Neutrophil (primary cell): ENCODE measurements at regions not wholly inside any gene's neighbourhood (a gene's known extent, or its start where the extent isn't known, plus 50 kb on each side); places are given as distances from the start of the nearest gene placed in this dataset.

ENCODE experiments used
- H3K27ac ChIP-seq: fragments of 200-600 bp; sonication (generic); 2 replicates; pipeline ENCODE4 v1.5.1; 2016; ENCODE audit warnings: mild to moderate bottlenecking, moderate library complexity
- H3K27me3 ChIP-seq: fragments of 200-600 bp; sonication (generic); 2 replicates; pipeline ENCODE4 v1.6.0; 2016; ENCODE audit warnings: mild to moderate bottlenecking
- H3K36me3 ChIP-seq: fragments of 200-600 bp; sonication (generic); 2 replicates; pipeline ENCODE4 v1.5.1; 2017
- H3K4me1 ChIP-seq, 2 experiments: fragments of 200-600 bp in 1 of 2; sonication (generic) in 1 of 2; 1 replicate in 1 of 2; 2 replicates in 1 of 2; pipeline versions ENCODE4 v1.5.1 to v1.6.1; 2013 to 2016; ENCODE audit warnings: low read depth in 1 of 2, low read length in 1 of 2, mild to moderate bottlenecking in 1 of 2, moderate library complexity in 1 of 2; ENCODE audit not compliant: control insufficient read depth in 1 of 2, insufficient read depth in 1 of 2
- H3K4me3 ChIP-seq, 2 experiments: fragments of 200-600 bp in 1 of 2; sonication (generic) in 1 of 2; 1 replicate in 1 of 2; 2 replicates in 1 of 2; pipeline ENCODE4 v1.5.1; 2013 to 2016; ENCODE audit warnings: low read depth in 1 of 2, low read length in 1 of 2, mild to moderate bottlenecking in 1 of 2, moderate library complexity in 1 of 2
- H3K9me3 ChIP-seq: fragments of 200-600 bp; sonication (generic); 2 replicates; pipeline ENCODE4 v1.5.1; 2016
- CTCF ChIP-seq: fragments of 200-600 bp; sonication (generic); IDR thresholded peaks from 2 replicates; pipeline ENCODE4 v1.5.1; 2016; ENCODE audit warnings: antibody characterized with exemption

DNA sequence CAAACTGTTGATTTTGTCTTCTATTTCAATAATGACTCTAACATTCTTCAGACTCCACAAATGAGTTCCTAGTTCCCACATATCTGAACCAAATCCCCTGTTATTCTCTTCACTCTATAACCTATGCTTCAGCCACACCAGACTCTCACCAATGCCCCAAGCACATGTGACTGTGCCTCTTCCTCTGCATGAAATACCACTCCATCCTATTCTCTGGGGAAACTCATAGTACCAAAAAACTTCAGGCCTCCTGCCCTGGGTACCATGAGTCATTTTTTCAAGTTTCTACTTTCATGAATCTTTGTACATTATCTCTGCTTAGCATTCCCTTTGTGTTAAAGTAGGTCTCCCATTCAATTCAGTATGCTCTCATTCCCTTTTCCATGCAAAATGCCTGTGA is 353.2 kb downstream of the ZEB2 start:
- Histone ChIP-seq H3K27ac (no peak overlapping the region), H3K36me3 (no peaks in the 10 kb centered on the region), H3K27me3 (no peaks in the 10 kb centered on the region), H3K4me1 (no peaks in the 10 kb centered on the region), H3K4me3 (no peak overlapping the region), H3K9me3 (no peaks in the 10 kb centered on the region)
- no peak for TF ChIP-seq CTCF

DNA sequence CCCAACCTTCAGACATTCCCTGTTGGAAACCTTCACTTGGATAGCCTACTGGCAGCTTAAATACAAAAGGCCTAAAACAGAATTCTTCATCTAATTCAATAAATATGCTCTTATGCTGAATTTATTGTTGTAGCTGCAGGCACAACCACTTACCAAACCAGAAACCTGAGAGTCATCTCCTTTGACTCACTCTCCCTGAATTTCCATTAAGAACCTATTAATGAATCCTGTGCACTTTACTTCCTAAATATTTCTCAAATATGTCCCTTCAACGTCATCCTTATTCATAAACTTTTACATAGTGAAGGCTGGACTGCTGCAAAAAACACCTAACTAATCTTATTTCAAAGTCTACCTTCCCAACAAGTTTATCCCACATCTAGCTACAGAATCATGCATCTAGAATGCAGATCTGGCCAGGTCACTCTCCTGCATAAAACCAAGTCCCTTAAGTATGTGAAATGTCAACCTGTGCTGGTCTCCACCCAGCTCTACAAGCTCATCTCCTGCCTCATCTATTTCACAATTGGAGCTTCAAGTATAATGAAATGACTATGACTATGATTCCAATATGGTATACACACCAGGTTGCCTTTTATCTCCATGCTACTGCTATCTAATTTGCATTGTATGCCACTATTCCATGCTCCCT is 354.2 kb downstream of the ZEB2 start:
- no peak overlapping the region for H3K27ac ChIP-seq
- H3K4me1 ChIP-seq = no peaks in the 10 kb centered on the region
- H3K4me3 ChIP-seq = no peak overlapping the region
- no peaks in the 10 kb centered on the region for H3K36me3 ChIP-seq
- H3K27me3 ChIP-seq = no peaks in the 10 kb centered on the region
- H3K9me3 ChIP-seq = no peaks in the 10 kb centered on the region
- no peak for TF ChIP-seq CTCF

DNA sequence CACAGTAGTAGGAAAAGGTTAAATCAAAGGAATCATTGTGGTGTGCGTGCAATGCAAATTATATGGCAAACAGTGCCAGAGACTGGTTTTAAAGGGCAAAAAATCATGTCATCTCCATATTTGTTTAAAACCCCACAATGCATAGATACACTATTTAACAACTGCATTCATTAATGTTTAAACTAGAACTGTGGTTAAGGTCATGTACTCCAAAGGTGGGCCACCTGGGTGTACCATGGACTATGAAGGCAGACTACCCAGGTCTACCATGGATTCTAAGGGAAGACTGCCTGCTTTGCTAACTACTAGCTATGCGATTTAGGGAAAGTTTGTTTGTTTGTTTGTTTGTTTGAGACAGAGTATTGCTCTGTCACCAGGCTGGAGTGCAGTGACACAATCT is 356.3 kb downstream of the ZEB2 start:
- H3K4me3 ChIP-seq = no peak overlapping the region
- no peak overlapping the region for H3K27ac ChIP-seq
- no peaks in the 10 kb centered on the region for H3K9me3 ChIP-seq
- no peaks in the 10 kb centered on the region for H3K36me3 ChIP-seq
- no peak for TF ChIP-seq CTCF
- no peaks in the 10 kb centered on the region for H3K4me1 ChIP-seq
- H3K27me3 ChIP-seq = no peaks in the 10 kb centered on the region

DNA sequence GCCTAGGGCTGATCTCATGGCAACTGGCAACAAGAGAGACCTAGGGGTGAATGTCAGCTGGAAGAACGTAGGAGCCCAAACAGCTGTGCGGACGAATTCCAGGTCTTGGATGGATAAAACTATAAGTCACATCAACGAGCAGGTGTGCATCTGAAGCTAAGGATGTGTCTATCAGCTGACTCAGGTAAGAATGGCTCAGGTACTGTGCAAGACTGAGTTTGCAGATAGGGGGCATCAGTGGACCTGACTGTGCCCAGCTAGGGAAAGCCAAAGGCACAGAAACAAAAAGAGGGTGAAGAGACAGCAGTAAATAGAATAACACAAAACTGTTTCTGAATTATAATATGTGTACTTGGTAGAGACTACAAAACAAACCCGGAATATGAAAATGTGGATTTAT is 357.3 kb downstream of the ZEB2 start:
- no peaks in the 10 kb centered on the region for H3K27me3 ChIP-seq
- TF ChIP-seq CTCF = no peak
- no peak overlapping the region for H3K4me3 ChIP-seq
- H3K27ac ChIP-seq = no peak overlapping the region
- no peaks in the 10 kb centered on the region for H3K4me1 ChIP-seq
- no peaks in the 10 kb centered on the region for H3K9me3 ChIP-seq
- no peaks in the 10 kb centered on the region for H3K36me3 ChIP-seq

DNA sequence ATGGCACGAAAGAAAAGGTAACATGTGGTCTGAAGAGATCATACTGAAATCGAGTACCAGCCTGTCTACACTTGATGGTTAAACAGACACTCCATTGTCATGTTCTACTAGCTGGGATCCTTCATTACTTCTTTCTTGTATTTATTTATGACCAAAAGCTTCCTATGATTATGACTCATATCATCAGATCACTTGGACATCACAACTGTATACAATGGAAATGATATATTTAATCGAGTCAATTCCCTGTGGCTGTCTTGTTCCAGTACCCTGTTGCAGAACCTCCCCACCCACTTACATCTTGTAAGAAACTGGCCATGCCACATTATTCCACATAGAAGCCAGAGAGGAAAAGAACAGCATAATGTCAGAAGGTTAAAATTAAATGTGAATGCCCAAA is 358.9 kb downstream of the ZEB2 start:
- Histone ChIP-seq H3K27me3 (no peaks in the 10 kb centered on the region), H3K27ac (no peak overlapping the region), H3K36me3 (no peaks in the 10 kb centered on the region), H3K4me1 (no peaks in the 10 kb centered on the region), H3K9me3 (no peaks in the 10 kb centered on the region), H3K4me3 (no peak overlapping the region)
- no peak for TF ChIP-seq CTCF

GRCh38 chr2:144159240-144159639 is 360.7 kb downstream of the ZEB2 start:
- Histone ChIP-seq H3K4me3 (no peak overlapping the region), H3K36me3 (no peaks in the 10 kb centered on the region), H3K9me3 (no peaks in the 10 kb centered on the region), H3K4me1 (peaks cover 2 to 5% of the 10 kb centered on the region in 2 experiments), H3K27ac (no peak overlapping the region), H3K27me3 (no peaks in the 10 kb centered on the region)
- no peak for TF ChIP-seq CTCF
